ENCODE measurements at regions not wholly inside any gene's neighbourhood (a gene's known extent, or its start where the extent isn't known, plus 50 kb on each side); places are given as distances from the start of the nearest gene placed in this dataset.

DNA sequence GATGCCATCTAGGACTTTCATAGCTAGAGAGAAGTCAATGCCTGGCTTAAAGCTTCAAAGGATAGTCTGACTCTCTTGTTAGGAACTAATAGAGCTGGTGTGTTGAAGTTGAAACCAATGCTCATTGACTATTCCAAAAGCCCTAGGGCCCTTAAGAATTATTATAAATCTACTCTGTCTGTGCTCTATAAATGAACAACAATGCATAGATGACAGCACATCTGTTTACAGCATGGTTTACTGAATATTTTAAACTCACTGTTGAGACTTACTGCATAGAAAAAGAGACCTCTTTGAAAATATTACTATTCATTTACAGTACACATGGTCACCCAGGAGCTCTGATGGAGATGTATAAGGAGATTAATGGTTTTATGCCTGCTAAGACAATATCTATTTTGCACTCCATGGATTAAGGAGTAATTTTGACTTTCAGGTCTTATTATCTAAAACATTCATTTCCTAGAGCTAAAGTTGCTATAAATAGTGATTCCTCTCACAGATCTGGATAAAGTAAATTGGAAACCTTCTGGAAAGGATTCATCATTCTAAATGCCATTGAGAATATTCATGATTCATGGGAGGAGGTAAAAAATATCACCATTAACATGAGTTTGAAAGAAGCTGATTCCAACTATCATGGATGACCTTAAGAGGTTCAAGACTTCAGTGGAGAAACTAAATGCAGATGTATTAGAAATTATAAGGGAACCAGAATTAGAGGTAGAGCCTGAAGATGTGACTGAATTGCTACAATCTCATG lies 763.5 kb upstream of the MAP3K7 start:
- Histone ChIP-seq H4K20me1 (no peaks in the 10 kb centered on the region), H3K9me3 (no peaks in the 10 kb centered on the region), H3K36me3 (no peaks in the 10 kb centered on the region), H3K27ac (no peak overlapping the region), H3K9ac (no peak overlapping the region), H3K4me2 (no peak overlapping the region), H3K27me3 (no peaks in the 10 kb centered on the region), H3K4me3 (no peak overlapping the region), H3K4me1 (no peaks in the 10 kb centered on the region)
- no peak for TF ChIP-seq Cebpa-rat (IDR thresholded peaks at IDR 0.05)

DNA sequence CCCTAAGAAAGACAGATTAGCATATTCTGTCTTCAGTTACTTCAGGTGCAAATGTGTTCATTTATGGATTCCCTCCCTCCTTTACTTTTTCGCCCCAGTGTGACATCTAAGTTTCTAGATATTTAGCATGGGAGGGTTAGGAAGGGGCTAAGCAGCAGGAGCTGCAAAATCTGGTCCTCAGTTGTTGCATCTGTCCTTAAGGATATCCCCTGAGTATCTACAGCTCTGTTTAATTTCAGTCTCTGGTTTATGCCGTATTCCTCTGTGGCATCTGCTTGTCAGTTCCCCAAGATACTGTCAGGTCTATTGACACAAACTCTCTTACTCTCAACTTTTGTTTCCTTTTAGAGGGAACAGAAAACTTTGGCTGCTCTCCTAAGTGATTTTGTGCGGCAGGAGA lies 754.6 kb upstream of the MAP3K7 start:
- Histone ChIP-seq H3K9me3 (no peaks in the 10 kb centered on the region), H3K36me3 (no peaks in the 10 kb centered on the region), H4K20me1 (no peaks in the 10 kb centered on the region), H3K27me3 (no peaks in the 10 kb centered on the region), H3K9ac (no peak overlapping the region), H3K4me1 (no peaks in the 10 kb centered on the region), H3K4me3 (no peak overlapping the region), H3K27ac (no peak overlapping the region), H3K4me2 (no peak overlapping the region)
- TF ChIP-seq Cebpa-rat (IDR thresholded peaks at IDR 0.05) = no peak

DNA sequence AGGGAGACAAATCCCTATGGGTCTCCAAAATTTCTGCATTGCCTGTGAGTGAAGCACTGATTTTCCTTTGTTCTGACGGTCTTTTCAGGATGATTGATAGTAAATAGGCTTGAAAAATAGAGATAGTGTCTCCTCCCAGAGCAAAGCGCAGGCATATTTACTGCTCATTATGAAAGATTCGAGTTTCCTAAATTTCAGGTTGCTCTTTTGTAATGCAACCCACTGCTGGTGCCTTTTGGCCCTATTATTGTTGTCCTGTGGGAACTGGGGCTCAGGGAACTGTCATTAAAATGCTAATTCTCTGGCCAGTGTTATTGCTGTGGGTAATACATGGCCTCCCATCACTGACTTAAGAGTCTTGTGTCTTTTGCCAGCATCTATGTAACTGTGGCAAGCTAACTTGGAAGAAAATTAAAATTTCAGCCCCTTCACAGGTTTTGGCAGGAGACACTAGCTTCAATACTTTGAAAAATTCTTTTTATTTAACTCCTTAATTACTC lies 754.1 kb upstream of the MAP3K7 start:
- Histone ChIP-seq H3K4me2 (no peak overlapping the region), H3K27ac (no peak overlapping the region)
- no peak for TF ChIP-seq Cebpa-rat (IDR thresholded peaks at IDR 0.05)

DNA sequence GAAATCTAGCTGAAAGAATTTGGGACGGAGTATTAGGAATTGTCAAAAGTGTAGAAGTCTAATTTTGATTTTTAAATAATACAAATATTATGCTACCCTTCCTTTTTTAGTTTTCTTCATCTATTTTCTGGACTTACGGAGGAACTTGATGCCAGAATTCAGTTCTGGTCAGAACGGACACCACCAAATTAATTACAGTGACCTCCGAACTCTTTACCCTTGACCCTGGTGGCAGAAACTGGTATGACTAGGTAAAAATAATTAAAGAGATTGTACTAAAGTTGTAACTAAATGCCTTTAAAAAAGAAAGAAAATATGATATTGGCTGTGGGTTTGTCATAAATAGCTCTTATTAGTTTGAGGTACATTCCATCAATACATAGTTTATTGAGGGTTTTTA lies 751.1 kb upstream of the MAP3K7 start:
- no peak overlapping the region for H3K4me3 ChIP-seq
- H3K4me2 ChIP-seq = no peak overlapping the region
- no peak for TF ChIP-seq Cebpa-rat (IDR thresholded peaks at IDR 0.05)

More for the DNA sequence above, 754.1 kb upstream of the MAP3K7 start:
- Histone ChIP-seq H3K9ac (no peak overlapping the region), H3K9me3 (no peaks in the 10 kb centered on the region), H3K36me3 (no peaks in the 10 kb centered on the region), H3K27me3 (no peaks in the 10 kb centered on the region), H4K20me1 (no peaks in the 10 kb centered on the region), H3K4me3 (no peak overlapping the region), H3K4me1 (no peaks in the 10 kb centered on the region)

DNA sequence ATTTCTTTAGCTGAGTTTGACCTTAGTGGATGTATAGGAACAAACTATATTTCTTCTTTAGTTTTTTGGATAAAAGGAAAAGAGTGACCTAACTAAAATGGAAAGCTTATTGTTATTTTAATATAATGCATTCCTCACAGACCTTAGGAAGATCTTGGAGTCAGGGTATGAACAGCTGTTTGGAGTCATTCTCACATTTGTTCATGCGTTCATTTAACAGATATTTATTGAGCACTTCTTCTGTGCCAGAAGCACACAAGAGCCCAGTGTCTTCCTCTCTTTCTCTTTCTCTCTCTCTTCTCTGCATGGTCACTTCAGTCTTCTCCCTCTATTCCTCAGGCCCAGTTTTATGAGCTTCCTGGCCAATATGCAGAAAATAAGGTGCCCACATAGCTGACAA lies 744.0 kb upstream of the MAP3K7 start:
- H4K20me1 ChIP-seq = no peaks in the 10 kb centered on the region
- H3K9ac ChIP-seq = no peak overlapping the region
- no peaks in the 10 kb centered on the region for H3K9me3 ChIP-seq
- no peak overlapping the region for H3K27ac ChIP-seq
- H3K4me2 ChIP-seq = no peak overlapping the region
- H3K4me1 ChIP-seq = no peaks in the 10 kb centered on the region
- no peak for TF ChIP-seq Cebpa-rat (IDR thresholded peaks at IDR 0.05)
- no peaks in the 10 kb centered on the region for H3K27me3 ChIP-seq
- no peak overlapping the region for H3K4me3 ChIP-seq
- H3K36me3 ChIP-seq = no peaks in the 10 kb centered on the region

More for the DNA sequence above, 751.1 kb upstream of the MAP3K7 start:
- no peak overlapping the region for H3K9ac ChIP-seq
- H3K4me1 ChIP-seq = no peaks in the 10 kb centered on the region
- no peak overlapping the region for H3K27ac ChIP-seq
- no peaks in the 10 kb centered on the region for H3K9me3 ChIP-seq
- no peaks in the 10 kb centered on the region for H3K36me3 ChIP-seq
- H3K27me3 ChIP-seq = no peaks in the 10 kb centered on the region
- H4K20me1 ChIP-seq = no peaks in the 10 kb centered on the region

DNA sequence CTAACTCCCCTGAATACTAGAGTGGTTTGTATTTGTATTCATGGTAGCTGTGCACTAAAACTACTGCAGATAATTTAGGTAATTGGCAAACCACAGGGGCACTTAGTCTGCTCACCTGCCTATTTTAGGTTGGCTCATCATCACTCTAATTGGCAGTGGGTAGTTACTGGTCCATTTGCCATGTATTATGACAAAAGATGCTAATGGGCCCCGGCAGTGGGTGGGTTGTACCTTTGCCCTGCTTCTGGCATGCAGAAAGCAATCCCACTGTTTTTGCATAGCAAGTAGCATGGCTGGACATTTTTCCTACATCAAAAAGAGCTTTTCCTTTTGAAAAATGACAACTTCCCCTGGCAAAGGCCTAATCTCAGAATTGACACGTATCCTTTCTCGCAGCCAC lies 741.4 kb upstream of the MAP3K7 start:
- Histone ChIP-seq H4K20me1 (no peaks in the 10 kb centered on the region), H3K27me3 (no peaks in the 10 kb centered on the region), H3K4me3 (no peak overlapping the region), H3K36me3 (no peaks in the 10 kb centered on the region), H3K27ac (no peak overlapping the region), H3K9ac (no peak overlapping the region), H3K4me2 (no peak overlapping the region), H3K4me1 (no peaks in the 10 kb centered on the region), H3K9me3 (no peaks in the 10 kb centered on the region)
- TF ChIP-seq Cebpa-rat (IDR thresholded peaks at IDR 0.05) = no peak

DNA sequence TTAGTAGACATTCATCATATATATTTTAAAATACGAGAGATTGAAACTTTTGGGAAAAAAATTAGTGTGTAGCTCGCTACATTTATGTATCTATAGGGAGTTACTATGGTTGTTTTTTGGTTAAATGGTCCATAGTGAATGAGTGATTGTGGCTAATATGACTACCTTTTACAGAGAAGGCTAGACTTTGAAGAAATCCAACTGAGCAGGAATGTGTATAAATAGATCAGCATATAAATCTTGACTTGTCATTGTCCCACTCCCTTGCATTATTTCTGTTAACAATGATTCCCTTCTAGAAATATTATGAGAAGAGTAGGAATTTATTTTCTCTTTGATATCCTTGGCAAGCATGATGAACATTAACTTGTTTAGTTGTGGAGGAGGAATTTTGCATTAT lies 737.8 kb upstream of the MAP3K7 start:
- Histone ChIP-seq H3K4me3 (no peak overlapping the region), H3K4me2 (no peak overlapping the region), H3K27ac (no peak overlapping the region), H3K36me3 (no peaks in the 10 kb centered on the region), H4K20me1 (no peaks in the 10 kb centered on the region), H3K4me1 (no peaks in the 10 kb centered on the region), H3K9me3 (no peaks in the 10 kb centered on the region), H3K27me3 (no peaks in the 10 kb centered on the region), H3K9ac (no peak overlapping the region)
- TF ChIP-seq Cebpa-rat (IDR thresholded peaks at IDR 0.05) = no peak

DNA sequence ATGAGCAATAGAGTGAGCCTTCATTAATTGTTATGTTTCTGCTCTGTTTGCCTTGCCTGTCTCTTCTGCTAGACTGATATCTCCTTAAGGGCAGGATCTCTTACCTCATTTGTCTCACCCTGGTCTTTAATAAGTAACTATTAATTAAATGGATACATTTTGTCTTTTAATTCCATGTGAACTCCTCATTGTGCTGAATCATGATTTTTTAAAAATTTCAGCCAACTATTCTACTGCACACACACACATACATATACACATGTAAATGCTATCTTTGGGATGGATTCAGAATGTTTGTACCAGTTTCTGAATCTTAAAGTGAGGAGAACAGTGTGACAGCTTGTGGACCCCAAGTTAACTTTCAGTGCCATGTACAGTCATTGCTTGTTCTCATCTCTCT lies 731.1 kb upstream of the MAP3K7 start:
- Histone ChIP-seq H3K4me1 (no peaks in the 10 kb centered on the region), H3K4me3 (no peak overlapping the region), H3K27ac (no peak overlapping the region), H3K9me3 (no peaks in the 10 kb centered on the region), H3K9ac (no peak overlapping the region), H4K20me1 (no peaks in the 10 kb centered on the region), H3K4me2 (no peak overlapping the region), H3K36me3 (no peaks in the 10 kb centered on the region), H3K27me3 (no peaks in the 10 kb centered on the region)
- TF ChIP-seq Cebpa-rat (IDR thresholded peaks at IDR 0.05) = no peak

DNA sequence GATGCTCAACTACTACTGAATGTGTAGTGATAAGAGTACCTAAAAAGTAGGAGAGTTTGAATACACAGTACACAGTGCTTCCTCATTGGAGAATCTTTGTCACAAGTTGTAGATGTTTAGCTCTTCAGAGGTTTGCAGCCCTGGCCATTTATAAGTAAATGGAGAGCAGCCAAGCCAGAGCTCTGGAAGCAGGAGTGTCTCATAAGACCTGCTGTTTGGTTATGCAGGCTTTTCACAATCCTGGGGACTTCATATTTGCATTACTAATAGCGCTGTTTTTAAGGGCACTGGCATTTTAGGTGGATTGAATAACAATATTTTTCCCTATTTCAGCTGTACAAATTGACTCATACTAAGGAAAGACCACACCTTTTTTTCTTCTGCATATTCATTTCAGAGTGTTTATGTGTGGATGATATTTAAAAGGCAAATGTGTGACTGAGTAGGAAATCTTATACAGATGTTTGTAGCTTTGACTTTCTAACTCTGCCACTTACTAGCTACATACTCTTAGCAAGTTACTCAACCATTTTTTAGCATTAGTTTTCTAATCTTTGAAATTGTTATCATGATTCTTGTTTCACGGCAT lies 730.5 kb upstream of the MAP3K7 start:
- Histone ChIP-seq H3K9me3 (no peaks in the 10 kb centered on the region), H3K4me2 (no peak overlapping the region), H4K20me1 (no peaks in the 10 kb centered on the region), H3K9ac (no peak overlapping the region), H3K4me1 (no peaks in the 10 kb centered on the region), H3K4me3 (no peak overlapping the region), H3K27me3 (no peaks in the 10 kb centered on the region), H3K36me3 (no peaks in the 10 kb centered on the region), H3K27ac (no peak overlapping the region)
- no peak for TF ChIP-seq Cebpa-rat (IDR thresholded peaks at IDR 0.05)

DNA sequence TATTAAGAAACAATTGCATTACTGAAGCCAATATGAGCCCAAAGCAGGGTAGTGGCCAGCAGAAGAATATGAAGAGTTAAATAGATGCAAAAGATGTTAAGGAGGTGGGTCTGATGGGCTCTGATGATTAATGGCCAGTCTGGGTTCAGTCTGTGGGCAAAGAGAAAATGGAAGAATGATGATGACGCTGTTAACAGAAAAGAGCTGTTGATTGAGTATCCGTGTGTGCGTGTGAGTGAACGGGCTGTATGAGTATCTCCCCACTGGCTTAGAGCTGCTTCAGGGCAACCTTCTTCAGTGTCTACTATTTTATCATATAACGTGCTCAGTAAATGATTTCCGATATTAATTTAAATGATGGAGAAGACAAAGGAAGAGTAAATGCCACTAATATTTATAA lies 723.3 kb upstream of the MAP3K7 start:
- H3K4me1 ChIP-seq = no peaks in the 10 kb centered on the region
- H3K9ac ChIP-seq = no peak overlapping the region
- no peaks in the 10 kb centered on the region for H3K27me3 ChIP-seq
- no peak for TF ChIP-seq Cebpa-rat (IDR thresholded peaks at IDR 0.05)
- no peak overlapping the region for H3K4me3 ChIP-seq
- H3K4me2 ChIP-seq = no peak overlapping the region
- H3K9me3 ChIP-seq = no peaks in the 10 kb centered on the region
- H3K27ac ChIP-seq = no peak overlapping the region
- no peaks in the 10 kb centered on the region for H4K20me1 ChIP-seq
- H3K36me3 ChIP-seq = no peaks in the 10 kb centered on the region

Data from BLaER1 (cell line).